ENCODE measurements at regions not wholly inside any gene's neighbourhood (a gene's known extent, or its start where the extent isn't known, plus 50 kb on each side); places are given as distances from the start of the nearest gene placed in this dataset.

DNA sequence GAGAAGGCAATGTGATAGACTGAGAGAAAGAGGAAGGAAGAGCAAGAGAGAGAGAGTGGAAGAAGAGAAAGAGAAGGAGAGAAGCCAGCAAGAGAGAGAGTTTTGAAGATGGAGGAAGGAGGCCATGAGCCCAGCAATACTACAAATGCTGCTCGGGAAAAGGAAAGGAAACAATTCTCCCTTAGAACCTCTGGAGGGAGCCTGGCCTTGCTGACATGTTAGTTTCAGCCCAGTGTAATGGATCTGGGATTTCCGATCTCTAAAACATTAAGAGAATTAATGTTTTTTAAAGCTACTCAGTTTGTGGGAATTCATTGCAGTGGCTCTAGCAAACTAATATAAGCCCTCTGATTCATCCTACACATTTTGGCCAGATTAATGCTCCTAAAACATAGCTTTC lies 206.8 kb upstream of the MTPN start:
- H3K27me3 Mint-ChIP-seq (ENCODE audit: low read depth), result no peaks in the 10 kb centered on the region
- TF ChIP-seq, protein P1, sequence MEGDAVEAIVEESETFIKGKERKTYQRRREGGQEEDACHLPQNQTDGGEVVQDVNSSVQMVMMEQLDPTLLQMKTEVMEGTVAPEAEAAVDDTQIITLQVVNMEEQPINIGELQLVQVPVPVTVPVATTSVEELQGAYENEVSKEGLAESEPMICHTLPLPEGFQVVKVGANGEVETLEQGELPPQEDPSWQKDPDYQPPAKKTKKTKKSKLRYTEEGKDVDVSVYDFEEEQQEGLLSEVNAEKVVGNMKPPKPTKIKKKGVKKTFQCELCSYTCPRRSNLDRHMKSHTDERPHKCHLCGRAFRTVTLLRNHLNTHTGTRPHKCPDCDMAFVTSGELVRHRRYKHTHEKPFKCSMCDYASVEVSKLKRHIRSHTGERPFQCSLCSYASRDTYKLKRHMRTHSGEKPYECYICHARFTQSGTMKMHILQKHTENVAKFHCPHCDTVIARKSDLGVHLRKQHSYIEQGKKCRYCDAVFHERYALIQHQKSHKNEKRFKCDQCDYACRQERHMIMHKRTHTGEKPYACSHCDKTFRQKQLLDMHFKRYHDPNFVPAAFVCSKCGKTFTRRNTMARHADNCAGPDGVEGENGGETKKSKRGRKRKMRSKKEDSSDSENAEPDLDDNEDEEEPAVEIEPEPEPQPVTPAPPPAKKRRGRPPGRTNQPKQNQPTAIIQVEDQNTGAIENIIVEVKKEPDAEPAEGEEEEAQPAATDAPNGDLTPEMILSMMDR (IDR thresholded peaks at IDR 0.05; ENCODE audit: unreplicated experiment in 3 of 3), result peak; percentile 32 to 38 (median 37)
- H3K4me1 Mint-ChIP-seq, result no peaks in the 10 kb centered on the region
- H3K9me3 Mint-ChIP-seq, result no peaks in the 10 kb centered on the region
- H3K27ac Mint-ChIP-seq, result no peak overlapping the region
- H3K36me3 Mint-ChIP-seq (ENCODE audit: low read depth), result no peaks in the 10 kb centered on the region
- H3K4me3 Mint-ChIP-seq, result no peak overlapping the region

DNA sequence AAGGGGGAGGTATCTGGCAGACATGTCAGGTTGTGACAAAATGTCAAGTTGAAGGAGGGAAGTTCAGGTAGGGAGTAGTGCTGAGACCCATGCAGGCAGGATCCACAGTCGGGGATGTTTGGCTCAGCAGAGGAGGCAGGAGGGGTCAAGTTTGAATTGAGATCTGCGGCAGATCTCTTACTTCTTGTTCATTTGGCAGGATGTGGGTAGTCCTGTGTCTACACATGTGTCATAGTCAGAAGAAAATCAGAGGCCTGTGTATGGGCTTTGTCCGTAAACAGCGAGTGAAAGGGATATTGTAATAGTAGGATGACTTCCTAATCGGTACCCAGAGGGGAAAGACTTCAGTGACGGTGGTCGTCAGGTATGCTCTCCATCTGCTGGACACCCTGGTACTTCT lies 203.8 kb upstream of the MTPN start:
- no peaks in the 10 kb centered on the region for H3K9me3 Mint-ChIP-seq
- no peaks in the 10 kb centered on the region for H3K4me1 Mint-ChIP-seq
- no peaks in the 10 kb centered on the region for H3K27me3 Mint-ChIP-seq (ENCODE audit: low read depth)
- H3K27ac Mint-ChIP-seq, result no peak overlapping the region
- no peak overlapping the region for H3K4me3 Mint-ChIP-seq
- TF ChIP-seq, protein P1 (IDR thresholded peaks at IDR 0.05; ENCODE audit: unreplicated experiment in 3 of 3), result no peak
- no peaks in the 10 kb centered on the region for H3K36me3 Mint-ChIP-seq (ENCODE audit: low read depth)

DNA sequence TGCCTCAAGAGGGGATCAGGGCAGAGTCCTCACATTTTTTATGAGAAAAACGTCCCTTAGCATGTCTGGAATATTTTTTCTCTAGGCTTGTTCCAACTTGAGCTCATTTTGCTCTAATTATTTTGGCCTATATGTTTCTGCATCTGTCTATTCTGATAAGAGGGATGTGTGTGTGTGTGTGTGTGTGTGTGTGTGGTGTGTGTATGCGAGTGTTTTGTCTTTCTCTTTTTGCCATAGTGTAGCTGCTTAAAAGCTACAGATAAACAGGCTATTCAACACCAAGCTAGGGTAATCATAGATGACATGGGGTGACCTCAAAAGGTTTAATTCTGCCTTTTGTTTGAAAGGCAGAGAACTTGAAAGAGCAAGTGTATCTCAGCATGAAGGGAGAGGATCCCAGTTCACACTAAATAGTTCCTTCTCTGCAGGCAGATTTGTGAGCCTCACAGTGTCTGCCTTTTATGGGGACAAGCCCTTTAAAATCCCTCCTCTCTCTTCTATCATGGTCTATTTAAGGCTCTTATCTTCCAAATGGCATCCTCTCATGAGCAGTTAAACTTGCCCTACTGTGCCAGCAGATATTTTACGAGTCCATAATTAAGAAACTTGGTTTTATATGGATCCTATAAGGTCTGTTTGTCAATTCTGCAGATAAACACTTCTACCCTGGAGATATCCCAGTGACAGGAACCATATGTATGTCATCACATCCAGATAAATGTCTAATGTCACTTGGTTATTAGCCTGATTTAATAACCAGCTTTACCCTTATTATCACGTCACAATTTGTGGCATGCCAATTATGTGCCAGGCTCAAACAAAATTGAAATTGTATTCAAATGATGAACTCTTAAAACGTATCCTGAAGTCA lies 202.9 kb upstream of the MTPN start:
- no peaks in the 10 kb centered on the region for H3K27me3 Mint-ChIP-seq (ENCODE audit: low read depth)
- H3K4me3 Mint-ChIP-seq, result no peak overlapping the region
- H3K36me3 Mint-ChIP-seq (ENCODE audit: low read depth), result no peaks in the 10 kb centered on the region
- H3K4me1 Mint-ChIP-seq, result no peaks in the 10 kb centered on the region
- TF ChIP-seq, protein P1 (IDR thresholded peaks at IDR 0.05; ENCODE audit: unreplicated experiment in 3 of 3), result no peak
- H3K27ac Mint-ChIP-seq, result no peak overlapping the region
- no peaks in the 10 kb centered on the region for H3K9me3 Mint-ChIP-seq

DNA sequence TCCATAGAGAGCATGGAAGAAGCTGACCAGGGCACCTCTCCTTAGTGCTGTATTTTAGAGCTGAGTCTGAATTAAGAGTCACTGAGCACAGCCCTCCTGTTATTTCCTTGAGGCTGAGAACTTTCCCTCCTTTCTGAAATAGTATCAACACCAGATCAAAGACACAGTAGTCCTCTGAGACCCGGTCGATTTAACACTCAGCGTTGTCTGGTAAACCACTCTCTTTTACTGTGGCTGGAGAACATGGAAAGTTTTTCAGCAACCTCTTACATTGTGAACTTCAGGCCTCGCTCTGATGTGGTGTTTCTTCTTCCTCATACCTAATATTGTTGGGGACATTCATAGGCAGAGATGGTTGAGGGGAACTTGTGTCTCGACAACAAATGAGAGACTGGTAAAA lies 202.0 kb upstream of the MTPN start:
- no peaks in the 10 kb centered on the region for H3K9me3 Mint-ChIP-seq
- H3K4me1 Mint-ChIP-seq, result peaks cover 5% of the 10 kb centered on the region
- TF ChIP-seq, protein P1 (IDR thresholded peaks at IDR 0.05; ENCODE audit: unreplicated experiment in 3 of 3), result no peak
- H3K27ac Mint-ChIP-seq, result no peak overlapping the region
- H3K27me3 Mint-ChIP-seq (ENCODE audit: low read depth), result no peaks in the 10 kb centered on the region
- no peaks in the 10 kb centered on the region for H3K36me3 Mint-ChIP-seq (ENCODE audit: low read depth)
- no peak overlapping the region for H3K4me3 Mint-ChIP-seq

DNA sequence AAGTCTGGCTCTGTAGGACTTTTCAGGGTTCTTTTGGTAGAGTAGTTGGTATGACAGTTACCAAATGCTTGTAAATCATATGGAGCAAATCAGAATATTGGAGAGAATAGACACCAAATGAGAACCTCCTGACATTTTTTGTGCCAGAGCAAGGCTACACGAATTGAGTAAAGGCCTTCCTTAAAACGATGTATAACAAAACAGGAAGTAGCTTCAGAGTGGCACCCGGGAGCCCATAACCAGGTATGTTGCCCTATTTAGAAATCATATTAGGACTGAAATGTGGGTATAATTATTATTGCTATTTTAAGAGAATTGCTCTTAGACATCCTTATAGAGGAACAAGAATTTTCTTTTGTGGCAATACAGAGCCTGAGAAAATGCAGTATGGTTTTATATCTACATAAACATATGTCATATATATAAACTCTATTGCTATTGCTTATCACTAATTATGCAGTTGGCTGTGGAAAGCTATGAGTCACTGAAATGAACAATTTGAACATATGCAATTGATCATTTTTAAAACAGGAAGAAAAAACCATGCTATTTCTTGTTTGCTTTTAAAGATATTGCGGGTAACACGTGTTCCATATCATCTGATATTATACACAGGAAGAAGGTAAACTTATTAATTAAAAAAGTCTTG lies 197.4 kb upstream of the MTPN start:
- H3K36me3 Mint-ChIP-seq (ENCODE audit: low read depth), result no peaks in the 10 kb centered on the region
- H3K27ac Mint-ChIP-seq, result peak overlapping the region; percentile 8 to 79 (median 17)
- no peak overlapping the region for H3K4me3 Mint-ChIP-seq
- peaks cover 5% of the 10 kb centered on the region for H3K4me1 Mint-ChIP-seq
- H3K9me3 Mint-ChIP-seq, result no peaks in the 10 kb centered on the region
- TF ChIP-seq, protein P1 (IDR thresholded peaks at IDR 0.05; ENCODE audit: unreplicated experiment in 3 of 3), result no peak
- H3K27me3 Mint-ChIP-seq (ENCODE audit: low read depth), result peaks cover 4% of the 10 kb centered on the region

All from nephron (organoid).